CD14-positive monocyte (primary cell): ENCODE measurements at regions not wholly inside any gene's neighbourhood (a gene's known extent, or its start where the extent isn't known, plus 50 kb on each side); places are given as distances from the start of the nearest gene placed in this dataset.

ENCODE experiments used
- DNase-seq, 3 donors: peaks; one replicate each; pipeline ENCODE4 v3.0.0-alpha.2; 2011 to 2022
- H2AFZ ChIP-seq: 2 replicates; pipeline ENCODE4 v1.6.0; 2012; ENCODE audit warnings: mild to moderate bottlenecking, low read depth, low read length, inconsistent platforms; ENCODE audit not compliant: insufficient read depth, poor library complexity, severe bottlenecking
- H3K27ac ChIP-seq, 2 donors: 1 replicate in 1 of 2; 2 replicates in 1 of 2; pipeline ENCODE4 v1.5.1; 2012 to 2013; ENCODE audit warnings: low read length in 2 of 2, control low read depth in 1 of 2, inconsistent platforms in 1 of 2, low read depth in 1 of 2, mild to moderate bottlenecking in 1 of 2
- H3K27me3 ChIP-seq, 2 donors: one replicate each; pipeline versions ENCODE4 v1.6.0 to v1.6.1; 2011 to 2013; ENCODE audit warnings: low read length in 2 of 2; ENCODE audit not compliant: control insufficient read depth in 2 of 2, insufficient read depth in 2 of 2
- H3K36me3 ChIP-seq, 2 donors: replicated peaks in 1 of 2; 1 replicate in 1 of 2; 2 replicates in 1 of 2; pipeline versions ENCODE4 v1.5.1 to v1.6.1; 2012 to 2013; ENCODE audit warnings: low read length in 2 of 2, control low read depth in 1 of 2, inconsistent platforms in 1 of 2, mild to moderate bottlenecking in 1 of 2; ENCODE audit not compliant: insufficient read depth in 2 of 2, control insufficient read depth in 1 of 2
- H3K4me1 ChIP-seq, 2 donors: 1 replicate in 1 of 2; 2 replicates in 1 of 2; pipeline versions ENCODE4 v1.5.1 to v1.6.1; 2012 to 2013; ENCODE audit warnings: low read length in 2 of 2, control low read depth in 1 of 2, inconsistent platforms in 1 of 2, mild to moderate bottlenecking in 1 of 2, moderate library complexity in 1 of 2; ENCODE audit not compliant: insufficient read depth in 2 of 2, control insufficient read depth in 1 of 2
- H3K4me2 ChIP-seq: replicated peaks from 2 replicates; pipeline ENCODE3; 2012; ENCODE audit warnings: low read length, moderate library complexity, mild to moderate bottlenecking; ENCODE audit not compliant: poor library complexity, severe bottlenecking; ENCODE audit errors: extremely low read depth
- H3K4me3 ChIP-seq, 3 experiments: fragments of 200-600 bp in 1 of 3; sonication (generic) in 1 of 3; replicated peaks in 1 of 3; 1 replicate in 2 of 3; 2 replicates in 1 of 3; pipeline ENCODE4 v1.5.1; 2011 to 2013; ENCODE audit warnings: low read length in 3 of 3, mild to moderate bottlenecking in 3 of 3, control low read depth in 2 of 3, low read depth in 2 of 3, inconsistent platforms in 1 of 3, moderate library complexity in 1 of 3
- H3K79me2 ChIP-seq: 2 replicates; pipeline ENCODE4 v1.6.0; 2012; ENCODE audit warnings: mild to moderate bottlenecking, control low read depth, inconsistent platforms, low read length, moderate library complexity; ENCODE audit not compliant: insufficient read depth
- H3K9ac ChIP-seq: 2 replicates; pipeline ENCODE4 v1.6.0; 2017; ENCODE audit warnings: low read length, mild to moderate bottlenecking; ENCODE audit not compliant: insufficient read depth, poor library complexity, severe bottlenecking
- H3K9me3 ChIP-seq, 2 donors: replicated peaks in 1 of 2; 1 replicate in 1 of 2; 2 replicates in 1 of 2; pipeline versions ENCODE4 v1.5.1 to v1.6.1; 2012 to 2013; ENCODE audit warnings: low read length in 2 of 2, control low read depth in 1 of 2; ENCODE audit not compliant: control insufficient read depth in 1 of 2, insufficient read depth in 1 of 2
- H4K20me1 ChIP-seq: 2 replicates; pipeline ENCODE4 v1.6.0; 2012; ENCODE audit warnings: mild to moderate bottlenecking, low read length, control low read depth, moderate library complexity; ENCODE audit not compliant: insufficient read depth
- H3K27ac Mint-ChIP-seq, 7 donors: one replicate each; pipeline ENCODE4 v1.8.0; 2020; ENCODE audit warnings: mild to moderate bottlenecking in 7 of 7, mixed read lengths in 7 of 7, moderate library complexity in 6 of 7, inconsistent platforms in 2 of 7
- H3K27me3 Mint-ChIP-seq, 3 donors: one replicate each; pipeline ENCODE4 v1.8.0; 2021 to 2022; ENCODE audit warnings: low read depth in 3 of 3, mild to moderate bottlenecking in 3 of 3, mixed read lengths in 3 of 3, moderate library complexity in 3 of 3, inconsistent platforms in 1 of 3
- H3K36me3 Mint-ChIP-seq, 2 donors: one replicate each; pipeline ENCODE4 v1.8.0; 2020; ENCODE audit warnings: mixed read lengths in 2 of 2, inconsistent platforms in 1 of 2, mild to moderate bottlenecking in 1 of 2
- H3K4me1 Mint-ChIP-seq: one replicate; pipeline ENCODE4 v1.8.0; 2020; ENCODE audit warnings: mild to moderate bottlenecking, mixed read lengths
- H3K4me3 Mint-ChIP-seq, 2 donors: one replicate each; pipeline ENCODE4 v1.8.0; 2020; ENCODE audit warnings: mild to moderate bottlenecking in 2 of 2, mixed read lengths in 2 of 2, moderate library complexity in 1 of 2
- H3K9me3 Mint-ChIP-seq, 7 donors: one replicate each; pipeline ENCODE4 v1.8.0; 2020 to 2022; ENCODE audit warnings: mixed read lengths in 7 of 7, mild to moderate bottlenecking in 6 of 7, moderate library complexity in 6 of 7, inconsistent platforms in 2 of 7
- CTCF ChIP-seq: fragments of 200-600 bp; IDR thresholded peaks from one replicate; pipeline ENCODE4 v1.8.0; 2022; ENCODE audit warnings: antibody characterized with exemption, mild to moderate bottlenecking
- WGBS: methylation state at CpG from one replicate; pipeline ENCODE4 v1.1.5; 2013; ENCODE audit warnings: missing lambda C conversion rate; ENCODE audit not compliant: insufficient coverage; 5-methylcytosine and 5-hydroxymethylcytosine counted together
- intact Hi-C, 2 donors: fragments of 100-400 bp; cut with micrococcal nuclease; formaldehyde crosslinking; loops; one replicate each; pipeline versions ENCODE4 v1.15.0 to v1.15.1; 2023

GRCh38 chr2:181235683-181236459 lies 221.3 kb upstream of the ITGA4 start:
- Mint-ChIP-seq H3K27me3 (peaks cover 0 to 2% (median 0%) of the 10 kb centered on the region in 3 donors), H3K4me1 (peaks cover 29% of the 10 kb centered on the region), H3K27ac (peak overlapping the region in 1 of 7 donors; percentile 11), H3K36me3 (peaks cover 0 to 5% of the 10 kb centered on the region in 2 donors), H3K4me3 (no peak overlapping the region), H3K9me3 (no peaks in the 10 kb centered on the region)
- Histone ChIP-seq H4K20me1 (no peaks in the 10 kb centered on the region), H3K27ac (no peak overlapping the region), H3K36me3 (no peaks in the 10 kb centered on the region), H3K4me2 (no peak overlapping the region), H3K27me3 (no peaks in the 10 kb centered on the region), H3K9me3 (no peaks in the 10 kb centered on the region), H3K4me3 (no peak overlapping the region), H3K9ac (no peak overlapping the region), H2AFZ (no peak overlapping the region), H3K4me1 (peaks cover 16 to 30% of the 10 kb centered on the region in 2 donors), H3K79me2 (no peaks in the 10 kb centered on the region)
- no CpG with 5 or more reads among the region's 4 CpGs for WGBS
- peak in 1 of 3 donors; percentile 15 for DNase-seq
- intact Hi-C loops = no loop called here
- no peak for TF ChIP-seq CTCF

GRCh38 chr2:181239201-181239799 lies 217.9 kb upstream of the ITGA4 start:
- Histone ChIP-seq H4K20me1 (no peaks in the 10 kb centered on the region), H3K4me2 (peak overlapping the region; percentile 48), H3K4me3 (peak overlapping the region in 1 of 3 experiments; percentile 36), H3K36me3 (no peaks in the 10 kb centered on the region), H3K27me3 (no peaks in the 10 kb centered on the region), H3K9ac (no peak overlapping the region), H2AFZ (no peak overlapping the region), H3K27ac (peak overlapping the region in 1 of 2 donors; percentile 33), H3K4me1 (peaks cover 20 to 35% of the 10 kb centered on the region in 2 donors), H3K79me2 (no peaks in the 10 kb centered on the region), H3K9me3 (no peaks in the 10 kb centered on the region)
- peaks cover 0 to 2% (median under 1%) of the 10 kb centered on the region in 3 donors for H3K27me3 Mint-ChIP-seq
- H3K9me3 Mint-ChIP-seq = no peaks in the 10 kb centered on the region
- peaks cover 37% of the 10 kb centered on the region for H3K4me1 Mint-ChIP-seq
- peak; percentile 29 to 70 (median 46) for DNase-seq
- intact Hi-C loops = no loop called here
- peak overlapping the region in 5 of 7 donors; percentile 43 to 91 (median 74) for H3K27ac Mint-ChIP-seq
- peak overlapping the region in 1 of 2 donors; percentile 39 for H3K4me3 Mint-ChIP-seq
- peak; percentile 7 for TF ChIP-seq CTCF
- H3K36me3 Mint-ChIP-seq = peaks cover 0 to 5% of the 10 kb centered on the region in 2 donors
- 87% methylated on average over 2 of the region's 2 CpGs for WGBS
